Right lobe of liver (tissue), 6 donors: ENCODE measurements at regions not wholly inside any gene's neighbourhood (a gene's known extent, or its start where the extent isn't known, plus 50 kb on each side); places are given as distances from the start of the nearest gene placed in this dataset.

Experiments used
- ATAC-seq, 4 donors: fragments of 200-7000 bp; cut with Tn5 transposase; one replicate each; pipeline ENCODE4 v1.9.1; 2020; ENCODE audit warnings: mild to moderate bottlenecking in 4 of 4, moderate library complexity in 4 of 4
- DNase-seq, 3 donors: peaks; one replicate each; pipeline ENCODE4 v3.0.0-alpha.2; 2020
- H3K27ac ChIP-seq, 3 donors: fragments of 200-600 bp; one replicate each; pipeline ENCODE4 v1.8.0; 2022
- H3K27me3 ChIP-seq, 2 donors: fragments of 200-600 bp; one replicate each; pipeline ENCODE4 v1.8.0; 2022
- H3K36me3 ChIP-seq, 4 donors: fragments of 200-600 bp; sonication (generic) in 1 of 4; one replicate each; pipeline versions ENCODE4 v1.5.1 to v1.8.0; 2017 to 2022; ENCODE audit warnings: control low read depth in 1 of 4
- H3K4me1 ChIP-seq, 4 donors: fragments of 200-600 bp; sonication (generic) in 1 of 4; one replicate each; pipeline versions ENCODE4 v1.5.1 to v1.8.0; 2017 to 2022; ENCODE audit warnings: control low read depth in 1 of 4
- H3K4me3 ChIP-seq, 3 donors: fragments of 200-600 bp; one replicate each; pipeline ENCODE4 v1.8.0; 2022
- H3K9me3 ChIP-seq, 4 donors: fragments of 200-600 bp; sonication (generic) in 1 of 4; one replicate each; pipeline versions ENCODE4 v1.5.1 to v1.8.0; 2017 to 2022; ENCODE audit warnings: control low read depth in 1 of 4
- POLR2A ChIP-seq: fragments of 450-650 bp; IDR thresholded peaks from one replicate; pipeline ENCODE4 v1.6.1; 2017; ENCODE audit warnings: antibody characterized with exemption, mild to moderate bottlenecking
- WGBS: methylation state at CpG from one replicate; pipeline ENCODE4 v1.1.6; 2018; ENCODE audit warnings: low coverage, low lambda C conversion rate; ENCODE audit not compliant: insufficient coverage; ENCODE audit errors: missing lambda C conversion rate; 5-methylcytosine and 5-hydroxymethylcytosine counted together
- intact Hi-C, 2 donors: fragments of 100-400 bp; cut with DNase I; formaldehyde crosslinking; loops; one replicate each; pipeline versions ENCODE4 v1.11.2 to v1.14.1; 2022
- TF ChIP-seq, protein P1 (sequence below), 4 donors: fragments of 200-600 bp in 3 of 4; fragments of 450-650 bp in 1 of 4; IDR thresholded peaks; one replicate each; pipeline versions ENCODE4 v1.5.1 to v1.8.0; 2016 to 2022; ENCODE audit warnings: antibody characterized with exemption in 4 of 4, mild to moderate bottlenecking in 2 of 4
- donor health status: DM: no; HTN: yes; CAD: no.
- donor health status: DM: no; HTN: no; CAD: no.
- donor health status: DM: no; HTN: no; CAD: no.
- donor health status: DM: no; HTN: yes; CAD: no.
- donor health status: DM: no; HTN: yes; CAD: no.

DNA sequence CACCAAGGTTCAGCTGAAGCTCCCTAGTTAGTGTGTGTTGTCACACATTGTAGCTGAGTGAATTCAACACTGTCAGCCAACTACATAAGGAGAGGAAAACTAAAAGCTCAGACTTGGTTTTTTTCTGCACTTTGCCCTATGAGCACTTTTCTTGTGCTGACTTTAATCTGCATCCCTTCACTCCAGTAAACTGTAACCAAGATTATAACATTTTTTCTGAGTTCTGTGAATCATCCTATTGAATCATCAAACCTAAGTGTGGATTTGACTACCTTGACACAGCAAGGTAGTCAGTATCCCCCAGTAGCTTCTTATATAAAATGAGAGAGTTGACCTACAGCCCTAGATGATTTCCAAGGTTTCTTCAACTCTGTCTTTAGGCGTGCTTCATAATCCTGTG is 325.0 kb downstream of the AGTPBP1 start:
- Histone ChIP-seq H3K27me3 (no peaks in the 10 kb centered on the region), H3K4me3 (no peak overlapping the region), H3K27ac (no peak overlapping the region), H3K9me3 (no peaks in the 10 kb centered on the region), H3K36me3 (no peaks in the 10 kb centered on the region), H3K4me1 (no peaks in the 10 kb centered on the region)
- TF ChIP-seq, protein P1, sequence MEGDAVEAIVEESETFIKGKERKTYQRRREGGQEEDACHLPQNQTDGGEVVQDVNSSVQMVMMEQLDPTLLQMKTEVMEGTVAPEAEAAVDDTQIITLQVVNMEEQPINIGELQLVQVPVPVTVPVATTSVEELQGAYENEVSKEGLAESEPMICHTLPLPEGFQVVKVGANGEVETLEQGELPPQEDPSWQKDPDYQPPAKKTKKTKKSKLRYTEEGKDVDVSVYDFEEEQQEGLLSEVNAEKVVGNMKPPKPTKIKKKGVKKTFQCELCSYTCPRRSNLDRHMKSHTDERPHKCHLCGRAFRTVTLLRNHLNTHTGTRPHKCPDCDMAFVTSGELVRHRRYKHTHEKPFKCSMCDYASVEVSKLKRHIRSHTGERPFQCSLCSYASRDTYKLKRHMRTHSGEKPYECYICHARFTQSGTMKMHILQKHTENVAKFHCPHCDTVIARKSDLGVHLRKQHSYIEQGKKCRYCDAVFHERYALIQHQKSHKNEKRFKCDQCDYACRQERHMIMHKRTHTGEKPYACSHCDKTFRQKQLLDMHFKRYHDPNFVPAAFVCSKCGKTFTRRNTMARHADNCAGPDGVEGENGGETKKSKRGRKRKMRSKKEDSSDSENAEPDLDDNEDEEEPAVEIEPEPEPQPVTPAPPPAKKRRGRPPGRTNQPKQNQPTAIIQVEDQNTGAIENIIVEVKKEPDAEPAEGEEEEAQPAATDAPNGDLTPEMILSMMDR (IDR thresholded peaks at IDR 0.05) = no peak
- TF ChIP-seq POLR2A = no peak
- ATAC-seq = no peak
- DNase-seq = no peak
- 41% methylated on average over 1 of the region's 1 CpG for WGBS
- intact Hi-C loops = no loop called here

DNA sequence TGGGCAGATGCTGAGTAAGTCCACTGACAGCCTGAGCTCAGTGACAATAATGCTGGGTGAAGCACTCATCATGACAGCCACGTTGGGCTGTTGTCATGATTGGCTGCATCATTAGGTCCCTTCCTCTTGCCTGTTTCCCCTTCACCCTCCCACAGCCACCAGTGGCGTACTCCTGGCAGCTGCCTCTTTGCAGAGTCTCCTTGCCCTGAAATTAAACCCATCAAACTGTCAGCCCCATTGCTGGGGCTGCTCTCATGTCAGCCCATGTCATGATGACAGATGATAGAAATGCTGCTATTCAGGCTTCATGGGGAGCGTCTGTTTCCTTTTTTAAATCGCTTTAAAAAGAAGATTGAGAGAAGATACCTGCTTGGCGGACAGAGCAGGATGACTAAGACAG is 327.4 kb downstream of the AGTPBP1 start:
- no peak for ATAC-seq

DNA sequence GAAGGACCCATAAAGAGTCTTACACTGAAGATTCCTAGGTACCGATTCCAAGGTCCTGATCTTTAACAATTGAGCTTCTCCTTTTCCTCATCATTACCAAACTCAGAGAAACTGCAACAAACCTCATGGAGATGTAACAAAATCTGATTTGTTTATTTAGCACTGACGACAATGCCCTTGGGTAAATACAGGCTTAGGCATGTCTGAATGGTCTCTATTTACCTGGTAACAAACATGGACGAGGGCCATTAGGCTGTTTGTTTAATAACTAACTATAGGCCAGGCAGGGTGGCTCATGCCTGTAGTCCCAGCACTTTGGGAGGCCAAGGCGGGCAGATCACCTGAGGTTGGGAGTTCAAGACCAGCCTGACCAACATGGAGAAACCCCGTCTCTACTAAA is 333.3 kb downstream of the AGTPBP1 start:
- ATAC-seq (peak; percentile 39 to 80 (median 75)), DNase-seq (no peak)
- Histone ChIP-seq H3K4me1 (no peaks in the 10 kb centered on the region), H3K4me3 (no peak overlapping the region), H3K27ac (no peak overlapping the region), H3K27me3 (no peaks in the 10 kb centered on the region), H3K9me3 (no peaks in the 10 kb centered on the region), H3K36me3 (no peaks in the 10 kb centered on the region)
- WGBS = 39% methylated on average over 5 of the region's 5 CpGs
- intact Hi-C loops = no loop called here
- TF ChIP-seq POLR2A = no peak
- TF ChIP-seq, protein P1 (IDR thresholded peaks at IDR 0.05) = no peak

More for the DNA sequence above, 327.4 kb downstream of the AGTPBP1 start:
- no peak for DNase-seq
- no peaks in the 10 kb centered on the region for H3K27me3 ChIP-seq
- no peaks in the 10 kb centered on the region for H3K4me1 ChIP-seq
- TF ChIP-seq, protein P1 (IDR thresholded peaks at IDR 0.05) = no peak
- TF ChIP-seq POLR2A = no peak
- H3K4me3 ChIP-seq = no peak overlapping the region
- H3K27ac ChIP-seq = no peak overlapping the region
- no peaks in the 10 kb centered on the region for H3K36me3 ChIP-seq
- intact Hi-C loops = no loop called here
- H3K9me3 ChIP-seq = no peaks in the 10 kb centered on the region
- 39% methylated on average over 5 of the region's 5 CpGs for WGBS

DNA sequence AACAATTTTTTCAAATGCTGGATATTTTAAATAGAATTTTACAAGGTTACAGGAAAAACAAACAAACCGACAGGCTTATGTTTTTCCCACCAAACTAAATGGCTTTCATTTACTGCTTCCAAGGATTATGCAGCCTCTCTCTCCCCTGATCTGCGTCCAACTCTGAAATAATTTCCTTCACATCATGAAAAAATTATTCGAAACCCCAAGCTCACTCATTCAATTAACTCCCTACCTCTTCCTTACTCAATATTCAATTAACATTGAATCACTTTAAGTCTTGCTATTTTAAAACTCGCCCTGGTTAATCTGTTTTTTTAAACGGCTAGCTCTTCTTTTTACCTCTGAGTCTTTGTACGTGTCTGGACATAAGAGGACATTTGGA is 336.2 kb downstream of the AGTPBP1 start:
- H3K4me3 ChIP-seq = no peak overlapping the region
- no peak for ATAC-seq
- intact Hi-C loops = no loop called here
- no peaks in the 10 kb centered on the region for H3K36me3 ChIP-seq
- H3K9me3 ChIP-seq = no peaks in the 10 kb centered on the region
- no peaks in the 10 kb centered on the region for H3K27me3 ChIP-seq
- WGBS = 39% methylated on average over 6 of the region's 6 CpGs
- DNase-seq = no peak
- no peak overlapping the region for H3K27ac ChIP-seq
- no peaks in the 10 kb centered on the region for H3K4me1 ChIP-seq
- TF ChIP-seq, protein P1 (IDR thresholded peaks at IDR 0.05) = no peak
- TF ChIP-seq POLR2A = no peak
